ENCODE measurements at regions not wholly inside any gene's neighbourhood (a gene's known extent, or its start where the extent isn't known, plus 50 kb on each side); places are given as distances from the start of the nearest gene placed in this dataset.

DNA sequence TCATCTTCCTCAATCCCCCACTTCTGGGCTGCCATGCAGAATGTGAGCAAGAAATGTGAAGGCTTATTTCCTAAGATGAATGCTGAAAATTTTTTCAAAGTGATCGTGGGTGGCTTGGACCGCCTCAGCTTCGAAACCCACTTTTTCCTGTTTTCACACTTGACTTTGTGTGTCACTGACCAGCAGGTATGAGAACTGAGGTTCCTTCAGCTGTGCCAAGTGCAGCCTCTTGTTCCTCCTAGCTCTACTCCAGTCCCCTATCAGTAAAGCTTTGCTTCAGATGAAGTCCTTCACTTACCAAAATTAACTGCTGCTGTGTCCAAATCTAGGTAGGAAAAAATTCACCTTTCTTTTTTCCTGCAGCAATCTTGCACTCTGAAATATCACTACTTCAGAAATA lies 382.6 kb downstream of the DTWD2 start:
- intact Hi-C loops (cut with micrococcal nuclease) = no loop called here
- DNase-seq = no peak

DNA sequence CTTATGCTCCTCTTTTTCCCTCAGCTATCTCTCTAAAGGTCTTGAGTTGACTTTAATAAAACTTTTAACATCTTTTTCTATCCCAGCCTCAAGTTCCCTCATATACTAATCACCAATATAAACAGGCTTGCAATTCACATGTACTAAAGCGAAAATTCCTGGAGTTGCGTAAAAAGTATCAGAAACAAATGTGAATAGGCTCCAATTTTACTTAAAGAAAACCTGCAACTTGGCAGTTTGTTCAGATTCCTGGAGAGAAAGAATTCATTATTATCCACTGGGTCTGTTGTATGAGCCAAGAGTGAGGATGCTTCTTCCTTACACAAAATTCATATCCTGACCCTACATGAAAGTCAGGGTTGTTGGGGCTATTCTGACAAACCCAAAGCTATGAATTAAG lies 384.2 kb downstream of the DTWD2 start:
- H3K4me1 ChIP-seq = no peaks in the 10 kb centered on the region
- no peaks in the 10 kb centered on the region for H3K36me3 ChIP-seq
- H3K27me3 ChIP-seq (ENCODE audit: low read depth) = no peaks in the 10 kb centered on the region
- H3K27ac ChIP-seq (replicated peaks) = no peak overlapping the region
- H3K4me3 ChIP-seq = no peak overlapping the region
- no peaks in the 10 kb centered on the region for H3K9me3 ChIP-seq (replicated peaks)
- intact Hi-C loops (cut with micrococcal nuclease) = no loop called here
- TF ChIP-seq, protein P1, sequence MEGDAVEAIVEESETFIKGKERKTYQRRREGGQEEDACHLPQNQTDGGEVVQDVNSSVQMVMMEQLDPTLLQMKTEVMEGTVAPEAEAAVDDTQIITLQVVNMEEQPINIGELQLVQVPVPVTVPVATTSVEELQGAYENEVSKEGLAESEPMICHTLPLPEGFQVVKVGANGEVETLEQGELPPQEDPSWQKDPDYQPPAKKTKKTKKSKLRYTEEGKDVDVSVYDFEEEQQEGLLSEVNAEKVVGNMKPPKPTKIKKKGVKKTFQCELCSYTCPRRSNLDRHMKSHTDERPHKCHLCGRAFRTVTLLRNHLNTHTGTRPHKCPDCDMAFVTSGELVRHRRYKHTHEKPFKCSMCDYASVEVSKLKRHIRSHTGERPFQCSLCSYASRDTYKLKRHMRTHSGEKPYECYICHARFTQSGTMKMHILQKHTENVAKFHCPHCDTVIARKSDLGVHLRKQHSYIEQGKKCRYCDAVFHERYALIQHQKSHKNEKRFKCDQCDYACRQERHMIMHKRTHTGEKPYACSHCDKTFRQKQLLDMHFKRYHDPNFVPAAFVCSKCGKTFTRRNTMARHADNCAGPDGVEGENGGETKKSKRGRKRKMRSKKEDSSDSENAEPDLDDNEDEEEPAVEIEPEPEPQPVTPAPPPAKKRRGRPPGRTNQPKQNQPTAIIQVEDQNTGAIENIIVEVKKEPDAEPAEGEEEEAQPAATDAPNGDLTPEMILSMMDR (IDR thresholded peaks at IDR 0.05; ENCODE audit: borderline replicate concordance) = no peak
- DNase-seq = no peak

More for the DNA sequence above, 382.6 kb downstream of the DTWD2 start:
- Histone ChIP-seq H3K27ac (replicated peaks) (no peak overlapping the region), H3K4me1 (no peaks in the 10 kb centered on the region), H3K9me3 (replicated peaks) (no peaks in the 10 kb centered on the region), H3K36me3 (no peaks in the 10 kb centered on the region), H3K27me3 (ENCODE audit: low read depth) (no peaks in the 10 kb centered on the region), H3K4me3 (no peak overlapping the region)
- TF ChIP-seq, protein P1 (IDR thresholded peaks at IDR 0.05; ENCODE audit: borderline replicate concordance) = no peak

- Histone ChIP-seq H3K27ac (replicated peaks) (no peak overlapping the region), H3K4me1 (no peaks in the 10 kb centered on the region), H3K36me3 (no peaks in the 10 kb centered on the region), H3K4me3 (no peak overlapping the region), H3K27me3 (ENCODE audit: low read depth) (no peaks in the 10 kb centered on the region), H3K9me3 (replicated peaks) (no peaks in the 10 kb centered on the region)
- DNase-seq = no peak
- intact Hi-C loops (cut with micrococcal nuclease) = no loop called here
- TF ChIP-seq, protein P1 (IDR thresholded peaks at IDR 0.05; ENCODE audit: borderline replicate concordance) = no peak
These were observed 385.1 kb downstream of the DTWD2 start for GRCh38 chr5:118603278-118603677.

DNA sequence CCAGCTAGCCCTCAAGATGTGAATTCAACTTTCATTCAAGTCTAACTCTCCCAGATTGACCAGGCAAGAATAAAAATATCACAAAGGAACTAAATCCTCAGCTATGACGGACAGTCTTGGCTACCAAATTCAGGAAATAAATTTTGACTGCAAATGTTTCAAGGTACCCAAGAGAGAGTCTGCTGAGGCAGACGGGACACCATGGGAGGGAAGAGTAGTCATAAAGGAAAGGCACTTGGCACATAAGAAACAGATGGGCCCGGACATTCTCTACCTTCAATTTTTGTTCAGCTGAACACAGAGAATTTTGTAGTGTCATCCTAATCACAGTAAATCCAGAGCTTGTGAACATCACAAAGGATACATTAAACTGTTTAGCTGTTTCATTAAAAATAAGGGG lies 390.0 kb downstream of the DTWD2 start:
- DNase-seq = no peak
- TF ChIP-seq, protein P1 (IDR thresholded peaks at IDR 0.05; ENCODE audit: borderline replicate concordance) = no peak
- H3K4me1 ChIP-seq = peaks cover 9% of the 10 kb centered on the region
- no peaks in the 10 kb centered on the region for H3K9me3 ChIP-seq (replicated peaks)
- no peaks in the 10 kb centered on the region for H3K36me3 ChIP-seq
- intact Hi-C loops (cut with micrococcal nuclease) = no loop called here
- no peaks in the 10 kb centered on the region for H3K27me3 ChIP-seq (ENCODE audit: low read depth)
- no peak overlapping the region for H3K27ac ChIP-seq (replicated peaks)
- no peak overlapping the region for H3K4me3 ChIP-seq

DNA sequence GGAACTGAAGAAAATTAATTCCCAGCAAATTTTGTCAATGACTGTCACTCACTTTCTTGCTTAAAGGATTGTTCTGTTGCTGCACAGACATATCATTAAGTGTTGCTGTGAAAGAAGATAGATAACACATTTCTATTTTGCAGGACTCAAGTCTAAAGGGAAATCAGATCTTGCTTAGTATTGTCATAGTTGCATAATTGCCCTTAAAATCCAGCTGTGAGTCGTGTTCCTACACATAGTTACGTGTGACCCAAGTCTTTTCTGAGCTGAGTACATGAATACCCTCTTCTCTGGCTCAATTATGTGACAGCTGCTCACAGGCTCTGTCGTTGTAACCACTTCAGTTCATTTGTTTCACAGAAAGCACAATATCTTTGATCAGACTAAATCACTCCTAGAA lies 390.8 kb downstream of the DTWD2 start:
- no peak for DNase-seq
- H3K9me3 ChIP-seq (replicated peaks) = no peaks in the 10 kb centered on the region
- peaks cover 9% of the 10 kb centered on the region for H3K4me1 ChIP-seq
- H3K36me3 ChIP-seq = no peaks in the 10 kb centered on the region
- TF ChIP-seq, protein P1 (IDR thresholded peaks at IDR 0.05; ENCODE audit: borderline replicate concordance) = no peak
- no peak overlapping the region for H3K4me3 ChIP-seq
- intact Hi-C loops (cut with micrococcal nuclease) = no loop called here
- H3K27ac ChIP-seq (replicated peaks) = no peak overlapping the region
- no peaks in the 10 kb centered on the region for H3K27me3 ChIP-seq (ENCODE audit: low read depth)

DNA sequence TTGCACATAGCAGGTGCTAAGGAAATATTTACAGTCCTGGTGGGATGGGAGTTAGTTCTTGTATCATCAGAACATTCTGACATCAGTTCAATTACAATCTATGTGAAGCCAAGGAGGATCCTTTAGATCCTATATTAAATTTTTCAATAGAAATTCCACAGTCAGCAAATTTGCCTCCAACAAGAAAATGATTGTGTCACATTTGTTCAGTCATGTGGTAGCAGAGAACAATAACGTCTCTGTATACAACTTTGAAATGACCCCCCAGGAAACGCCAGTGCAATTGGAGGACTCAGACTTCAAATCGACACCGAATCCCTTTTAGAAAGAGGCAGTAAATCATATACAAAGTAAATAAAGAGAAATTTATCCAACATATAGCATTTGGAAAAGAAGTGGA lies 392.1 kb downstream of the DTWD2 start:
- DNase-seq = no peak
- intact Hi-C loops (cut with micrococcal nuclease) = no loop called here
- no peaks in the 10 kb centered on the region for H3K9me3 ChIP-seq (replicated peaks)
- TF ChIP-seq, protein P1 (IDR thresholded peaks at IDR 0.05; ENCODE audit: borderline replicate concordance) = no peak
- H3K36me3 ChIP-seq = no peaks in the 10 kb centered on the region
- H3K4me1 ChIP-seq = peaks cover 9% of the 10 kb centered on the region
- no peak overlapping the region for H3K4me3 ChIP-seq
- no peak overlapping the region for H3K27ac ChIP-seq (replicated peaks)
- no peaks in the 10 kb centered on the region for H3K27me3 ChIP-seq (ENCODE audit: low read depth)

Data from left ventricle myocardium inferior (tissue), 1 donor.